Fibroblast of lung (primary cell): ENCODE measurements at regions not wholly inside any gene's neighbourhood (a gene's known extent, or its start where the extent isn't known, plus 50 kb on each side); places are given as distances from the start of the nearest gene placed in this dataset.
"Not testable (repeated sequence)": the region's sequence is repeated elsewhere in the genome, so short reads cannot be mapped to it uniquely, and the experiment has no call there.

Experiments
- DNase-seq, 2 donors: peaks; one replicate each; pipeline versions ENCODE4 v3.0.0 to v3.0.0-alpha.2; 2010; ENCODE audit warnings: low read depth in 2 of 2
- H2AFZ ChIP-seq: 2 replicates; pipeline ENCODE4 v1.5.1; 2012; ENCODE audit warnings: low read length, control low read depth, inconsistent platforms
- H3K27ac ChIP-seq: 2 replicates; pipeline ENCODE4 v1.5.1; 2011; ENCODE audit warnings: low read length, control low read depth; ENCODE audit not compliant: insufficient read depth
- H3K27me3 ChIP-seq: 2 replicates; pipeline ENCODE4 v1.5.1; 2011; ENCODE audit warnings: mild to moderate bottlenecking, low read length; ENCODE audit not compliant: control insufficient read depth, insufficient read depth
- H3K36me3 ChIP-seq: 2 replicates; pipeline ENCODE4 v1.5.1; 2011; ENCODE audit warnings: low read length; ENCODE audit not compliant: control insufficient read depth, insufficient read depth
- H3K4me1 ChIP-seq: 2 replicates; pipeline ENCODE4 v1.5.1; 2011; ENCODE audit warnings: low read length; ENCODE audit not compliant: control insufficient read depth, insufficient read depth; ENCODE audit errors: extremely low read depth
- H3K4me2 ChIP-seq: 2 replicates; pipeline ENCODE4 v1.5.1; 2011; ENCODE audit warnings: low read length, control low read depth; ENCODE audit not compliant: insufficient read depth; ENCODE audit errors: extremely low read depth
- H3K4me3 ChIP-seq, 4 experiments: fragments of 200-600 bp in 1 of 4; sonication (generic) in 1 of 4; replicated peaks in 1 of 4; 2 replicates each; pipeline ENCODE4 v1.5.1; 2011 to 2016; ENCODE audit warnings: low read length in 4 of 4, low read depth in 3 of 4, mild to moderate bottlenecking in 3 of 4, control low read depth in 2 of 4, inconsistent platforms in 1 of 4, mixed read lengths in 1 of 4; ENCODE audit not compliant: insufficient read depth in 1 of 4; ENCODE audit errors: control extremely low read depth in 1 of 4
- H3K79me2 ChIP-seq: 2 replicates; pipeline ENCODE4 v1.5.1; 2012; ENCODE audit warnings: mild to moderate bottlenecking, low read length, inconsistent platforms; ENCODE audit not compliant: control insufficient read depth, insufficient read depth
- H3K9ac ChIP-seq: 2 replicates; pipeline ENCODE4 v1.5.1; 2011; ENCODE audit warnings: mild to moderate bottlenecking, low read length, control low read depth; ENCODE audit not compliant: insufficient read depth
- H3K9me3 ChIP-seq: 2 replicates; pipeline ENCODE4 v1.5.1; 2012; ENCODE audit warnings: low read depth, low read length; ENCODE audit not compliant: control insufficient read depth, insufficient read depth
- H4K20me1 ChIP-seq: 2 replicates; pipeline ENCODE4 v1.5.1; 2011; ENCODE audit warnings: low read length; ENCODE audit not compliant: control insufficient read depth, insufficient read depth; ENCODE audit errors: extremely low read depth
- EZH2 ChIP-seq: IDR thresholded peaks from 2 replicates; pipeline ENCODE4 v1.5.1; 2012; ENCODE audit warnings: low read length, control low read depth, mild to moderate bottlenecking; ENCODE audit errors: missing control alignments
- TF ChIP-seq, protein P1 (sequence below), 2 donors: IDR thresholded peaks in 1 of 2; conservative IDR thresholded peaks in 1 of 2; 1 replicate in 1 of 2; 2 replicates in 1 of 2; pipeline ENCODE4 v1.5.1; 2011 to 2012; ENCODE audit warnings: low read length in 2 of 2, control low read depth in 1 of 2, inconsistent platforms in 1 of 2, low read depth in 1 of 2, mild to moderate bottlenecking in 1 of 2

DNA sequence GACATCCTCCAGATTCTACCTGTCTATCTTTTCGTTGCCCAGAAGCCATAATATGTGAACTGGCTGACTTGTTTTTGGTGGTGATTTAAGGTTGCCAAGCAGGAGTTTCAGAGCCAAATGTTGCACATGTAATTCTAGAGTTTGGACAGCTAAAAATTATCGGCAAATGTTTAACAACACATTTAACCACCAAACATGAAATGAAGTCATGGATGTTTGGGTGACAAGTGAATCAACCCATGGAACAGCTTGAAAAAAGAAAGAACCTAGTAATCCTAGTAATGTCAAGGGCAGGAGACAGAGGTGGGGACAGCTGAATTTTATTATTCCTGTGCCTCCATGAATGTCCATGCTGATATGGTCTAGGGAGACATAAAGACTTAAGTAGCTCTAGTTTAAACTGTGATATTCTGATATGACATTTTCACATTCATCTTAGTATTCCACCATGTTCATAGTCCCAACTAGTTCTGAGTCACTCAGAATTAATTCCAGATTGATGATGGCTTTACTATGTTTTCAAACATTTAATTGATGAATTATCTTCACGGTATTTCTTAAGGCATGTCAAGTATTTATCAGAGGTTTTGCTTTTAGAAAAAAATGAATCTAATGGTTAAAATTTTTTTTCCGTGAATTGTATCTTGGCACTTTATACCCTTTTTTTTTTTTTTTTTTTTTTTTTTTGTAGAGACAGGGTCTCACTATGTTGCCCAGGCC is 101.7 kb downstream of the SOCS6 start:
- DNase-seq = peak in 1 of 2 donors; percentile 76
- H3K79me2 ChIP-seq = no peaks in the 10 kb centered on the region
- H3K9ac ChIP-seq = no peak overlapping the region
- peaks cover 10% of the 10 kb centered on the region for H3K4me1 ChIP-seq
- H3K4me3 ChIP-seq = no peak overlapping the region
- H4K20me1 ChIP-seq = no peaks in the 10 kb centered on the region
- H3K36me3 ChIP-seq = no peaks in the 10 kb centered on the region
- no peaks in the 10 kb centered on the region for H3K27me3 ChIP-seq
- no peaks in the 10 kb centered on the region for H3K9me3 ChIP-seq
- H3K4me2 ChIP-seq = peak overlapping the region; percentile 18
- TF ChIP-seq EZH2 = no peak
- TF ChIP-seq, protein P1, sequence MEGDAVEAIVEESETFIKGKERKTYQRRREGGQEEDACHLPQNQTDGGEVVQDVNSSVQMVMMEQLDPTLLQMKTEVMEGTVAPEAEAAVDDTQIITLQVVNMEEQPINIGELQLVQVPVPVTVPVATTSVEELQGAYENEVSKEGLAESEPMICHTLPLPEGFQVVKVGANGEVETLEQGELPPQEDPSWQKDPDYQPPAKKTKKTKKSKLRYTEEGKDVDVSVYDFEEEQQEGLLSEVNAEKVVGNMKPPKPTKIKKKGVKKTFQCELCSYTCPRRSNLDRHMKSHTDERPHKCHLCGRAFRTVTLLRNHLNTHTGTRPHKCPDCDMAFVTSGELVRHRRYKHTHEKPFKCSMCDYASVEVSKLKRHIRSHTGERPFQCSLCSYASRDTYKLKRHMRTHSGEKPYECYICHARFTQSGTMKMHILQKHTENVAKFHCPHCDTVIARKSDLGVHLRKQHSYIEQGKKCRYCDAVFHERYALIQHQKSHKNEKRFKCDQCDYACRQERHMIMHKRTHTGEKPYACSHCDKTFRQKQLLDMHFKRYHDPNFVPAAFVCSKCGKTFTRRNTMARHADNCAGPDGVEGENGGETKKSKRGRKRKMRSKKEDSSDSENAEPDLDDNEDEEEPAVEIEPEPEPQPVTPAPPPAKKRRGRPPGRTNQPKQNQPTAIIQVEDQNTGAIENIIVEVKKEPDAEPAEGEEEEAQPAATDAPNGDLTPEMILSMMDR (conservative IDR thresholded peaks at IDR 0.05 in 1 of 2, IDR thresholded peaks at IDR 0.05 in 1 of 2; ENCODE audit: low read depth in 1 of 2, low read length in 2 of 2) = no peak
- peak overlapping the region; percentile 34 for H3K27ac ChIP-seq
- no peak overlapping the region for H2AFZ ChIP-seq

- H4K20me1 ChIP-seq, H3K4me2 ChIP-seq, H2AFZ ChIP-seq, H3K36me3 ChIP-seq, H3K27me3 ChIP-seq, H3K9me3 ChIP-seq, H3K27ac ChIP-seq, H3K4me3 ChIP-seq, H3K9ac ChIP-seq, H3K79me2 ChIP-seq, DNase-seq: not testable (repeated sequence)
- H3K4me1 ChIP-seq = peaks cover 17% of the 10 kb centered on the region
These were observed 100.2 kb downstream of the SOCS6 start for GRCh38 chr18:70389036-70389435.

GRCh38 chr18:70387027-70387426 is 98.2 kb downstream of the SOCS6 start:
- DNase-seq = no peak
- no peaks in the 10 kb centered on the region for H3K27me3 ChIP-seq
- no peaks in the 10 kb centered on the region for H4K20me1 ChIP-seq
- peaks cover 21% of the 10 kb centered on the region for H3K4me1 ChIP-seq
- no peak overlapping the region for H3K4me2 ChIP-seq
- no peaks in the 10 kb centered on the region for H3K9me3 ChIP-seq
- no peak for TF ChIP-seq EZH2
- TF ChIP-seq, protein P1 (conservative IDR thresholded peaks at IDR 0.05 in 1 of 2, IDR thresholded peaks at IDR 0.05 in 1 of 2; ENCODE audit: low read depth in 1 of 2, low read length in 2 of 2) = no peak
- H2AFZ ChIP-seq = no peak overlapping the region
- H3K4me3 ChIP-seq = no peak overlapping the region
- no peaks in the 10 kb centered on the region for H3K79me2 ChIP-seq
- no peak overlapping the region for H3K27ac ChIP-seq
- H3K36me3 ChIP-seq = no peaks in the 10 kb centered on the region
- no peak overlapping the region for H3K9ac ChIP-seq
